ENCODE measurements at regions not wholly inside any gene's neighbourhood (a gene's known extent, or its start where the extent isn't known, plus 50 kb on each side); places are given as distances from the start of the nearest gene placed in this dataset.

DNA sequence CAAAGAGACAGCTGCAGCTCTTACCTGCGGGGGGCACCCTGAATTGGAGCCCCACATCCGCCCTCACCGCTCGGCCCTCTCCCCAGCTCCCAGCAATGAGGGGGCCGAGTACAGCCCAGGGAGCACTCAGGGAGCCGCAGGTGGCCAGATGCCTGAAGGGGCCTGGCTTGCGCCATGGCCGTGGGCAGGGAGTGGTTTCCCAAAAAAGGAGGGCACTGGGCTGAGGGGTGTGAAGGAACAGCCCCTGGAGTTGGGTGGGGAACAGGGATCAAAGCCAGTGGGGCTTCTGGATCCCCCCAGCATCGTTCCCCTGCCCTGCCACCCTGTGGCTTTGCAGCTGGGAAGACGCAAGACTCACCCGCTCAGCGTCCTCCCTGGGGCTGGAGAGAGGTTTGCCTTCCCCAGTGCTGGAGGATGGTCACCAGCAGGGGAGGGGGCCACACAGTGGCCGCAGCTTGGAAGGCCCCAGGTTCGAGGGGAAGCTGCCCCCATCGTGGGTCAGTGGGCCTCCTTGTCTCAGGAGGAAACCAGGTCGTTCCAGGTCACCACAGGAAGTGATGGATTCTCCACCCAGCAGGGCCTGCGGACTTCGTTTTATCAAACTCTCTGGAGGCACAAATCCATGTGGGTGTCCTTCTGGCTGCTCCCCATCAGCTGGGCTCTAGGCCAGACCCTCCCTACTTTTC, 68.2 kb upstream of the HPCAL1 start:
- Histone ChIP-seq H4K91ac (ENCODE audit: insufficient read length, low read depth, low read length) (no peak overlapping the region), H3K4me2 (ENCODE audit: insufficient read depth, insufficient read length, low read length) (no peak overlapping the region), H3K27me3 (ENCODE audit: insufficient read depth, low read length) (no peaks in the 10 kb centered on the region), H3K56ac (ENCODE audit: insufficient read length, low read depth, low read length) (no peak overlapping the region), H3K9ac (ENCODE audit: extremely low read depth, insufficient read length, low read length) (no peak overlapping the region), H3K27ac (ENCODE audit: insufficient read length, low read depth, low read length) (no peak overlapping the region), H4K20me1 (ENCODE audit: control insufficient read depth, insufficient read depth, insufficient read length) (no peaks in the 10 kb centered on the region), H2BK20ac (ENCODE audit: low read depth, low read length, poor library complexity, severe bottlenecking) (no peak overlapping the region), H2BK120ac (ENCODE audit: low read depth, low read length, poor library complexity, severe bottlenecking) (no peak overlapping the region), H4K5ac (ENCODE audit: insufficient read length, low read depth, low read length) (no peak overlapping the region), H2AFZ (ENCODE audit: low read length) (no peak overlapping the region), H3K79me1 (ENCODE audit: insufficient read depth, low read depth, low read length, poor library complexity, severe bottlenecking) (no peaks in the 10 kb centered on the region), H3K4ac (ENCODE audit: low read depth, low read length) (no peak overlapping the region), H3K18ac (ENCODE audit: insufficient read length, low read depth, low read length) (no peak overlapping the region), H3K4me1 (ENCODE audit: insufficient read depth, low read length) (no peaks in the 10 kb centered on the region), H3K79me2 (ENCODE audit: insufficient read depth, low read length) (no peaks in the 10 kb centered on the region), H2BK5ac (ENCODE audit: insufficient read length, low read length) (no peak overlapping the region), H3K23ac (ENCODE audit: insufficient read length, low read depth, low read length) (no peak overlapping the region), H3T11ph (ENCODE audit: low read length) (no peak overlapping the region), H3K23me2 (ENCODE audit: insufficient read length, low read depth, low read length, poor library complexity, severe bottlenecking) (no peaks in the 10 kb centered on the region), H2BK12ac (ENCODE audit: insufficient read length, low read depth, low read length) (no peak overlapping the region), H3K14ac (ENCODE audit: insufficient read depth, low read length) (no peak overlapping the region), H2AK5ac (ENCODE audit: insufficient read length, low read length) (no peak overlapping the region), H4K8ac (replicated peaks; ENCODE audit: insufficient read length, low read depth, low read length) (no peak overlapping the region), H3K9me3 (ENCODE audit: control insufficient read depth, low read depth, low read length) (no peaks in the 10 kb centered on the region), H2BK15ac (ENCODE audit: low read depth, low read length) (no peak overlapping the region)
- no peak for TF ChIP-seq CTCF (conservative IDR thresholded peaks at IDR 0.05)
- Mint-ChIP-seq H3K27ac (no peak overlapping the region), H3K4me1 (peaks cover under 1 to 3% of the 10 kb centered on the region in 2 experiments; a peak in 2 of 4 replicates), H3K36me3 (ENCODE audit: insufficient read depth in 1 of 3, low read depth in 3 of 3) (no peaks in the 10 kb centered on the region), H3K9me3 (peaks cover 0 to 1% of the 10 kb centered on the region in 2 experiments; a peak in 2 of 5 replicates), H3K27me3 (ENCODE audit: low read depth) (peaks cover 6% of the 10 kb centered on the region; the same call in 1 of the 2 replicates), H3K4me3 (no peak overlapping the region)
- WGBS (ENCODE audit: extremely low coverage, insufficient read length, low lambda C conversion rate), result no CpG with 5 or more reads among the region's 18 CpGs
- DNase-seq, result no peak
